Peyer's patch (tissue), 4 donors: ENCODE measurements at regions not wholly inside any gene's neighbourhood (a gene's known extent, or its start where the extent isn't known, plus 50 kb on each side); places are given as distances from the start of the nearest gene placed in this dataset.

ENCODE experiments used
- POLR2A ChIP-seq, 2 donors: fragments of 450-650 bp; IDR thresholded peaks; one replicate each; pipeline ENCODE4 v1.5.1; 2017; ENCODE audit warnings: antibody characterized with exemption in 2 of 2, mild to moderate bottlenecking in 2 of 2, moderate library complexity in 2 of 2
- TF ChIP-seq, protein P1 (sequence below), 6 experiments: fragments of 450-650 bp in 4 of 6; fragments of 200-600 bp in 2 of 6; sonication (generic) in 1 of 6; IDR thresholded peaks; one replicate each; pipeline ENCODE4 v1.5.1; 2017 to 2019; ENCODE audit warnings: antibody characterized with exemption in 6 of 6, mild to moderate bottlenecking in 3 of 6, moderate library complexity in 1 of 6

DNA sequence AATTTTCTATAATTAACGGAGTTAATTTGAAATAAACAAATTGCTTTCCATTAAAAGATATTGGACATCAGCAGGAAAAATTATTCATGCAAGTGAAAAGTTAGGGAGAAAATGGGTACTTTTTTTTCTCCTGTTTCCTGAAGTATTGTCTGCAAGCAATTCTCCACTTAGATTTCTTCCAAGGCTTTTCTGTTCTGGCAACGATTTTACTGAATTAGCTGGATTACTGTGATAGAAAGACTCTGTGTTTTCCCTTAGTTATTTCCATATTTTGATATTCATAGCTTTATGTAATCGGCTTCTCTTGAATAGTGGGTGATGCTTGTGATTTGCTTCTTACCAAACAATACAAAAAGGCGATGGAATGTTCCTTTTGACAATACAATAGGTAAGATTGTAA, 1333.9 kb downstream of the AMY1C start:
- TF ChIP-seq, protein P1, sequence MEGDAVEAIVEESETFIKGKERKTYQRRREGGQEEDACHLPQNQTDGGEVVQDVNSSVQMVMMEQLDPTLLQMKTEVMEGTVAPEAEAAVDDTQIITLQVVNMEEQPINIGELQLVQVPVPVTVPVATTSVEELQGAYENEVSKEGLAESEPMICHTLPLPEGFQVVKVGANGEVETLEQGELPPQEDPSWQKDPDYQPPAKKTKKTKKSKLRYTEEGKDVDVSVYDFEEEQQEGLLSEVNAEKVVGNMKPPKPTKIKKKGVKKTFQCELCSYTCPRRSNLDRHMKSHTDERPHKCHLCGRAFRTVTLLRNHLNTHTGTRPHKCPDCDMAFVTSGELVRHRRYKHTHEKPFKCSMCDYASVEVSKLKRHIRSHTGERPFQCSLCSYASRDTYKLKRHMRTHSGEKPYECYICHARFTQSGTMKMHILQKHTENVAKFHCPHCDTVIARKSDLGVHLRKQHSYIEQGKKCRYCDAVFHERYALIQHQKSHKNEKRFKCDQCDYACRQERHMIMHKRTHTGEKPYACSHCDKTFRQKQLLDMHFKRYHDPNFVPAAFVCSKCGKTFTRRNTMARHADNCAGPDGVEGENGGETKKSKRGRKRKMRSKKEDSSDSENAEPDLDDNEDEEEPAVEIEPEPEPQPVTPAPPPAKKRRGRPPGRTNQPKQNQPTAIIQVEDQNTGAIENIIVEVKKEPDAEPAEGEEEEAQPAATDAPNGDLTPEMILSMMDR (IDR thresholded peaks at IDR 0.05): no peak
- no peak for TF ChIP-seq POLR2A (IDR thresholded peaks at IDR 0.05)
